GM21825 (cell line): ENCODE measurements at regions not wholly inside any gene's neighbourhood (a gene's known extent, or its start where the extent isn't known, plus 50 kb on each side); places are given as distances from the start of the nearest gene placed in this dataset.
"Not testable (repeated sequence)": the region's sequence is repeated elsewhere in the genome, so short reads cannot be mapped to it uniquely, and the experiment has no call there.

Source experiments
- ATAC-seq: cut with Tn5 transposase; IDR thresholded peaks from one replicate; pipeline ENCODE4 v1.9.1; 2021; ENCODE audit warnings: mild to moderate bottlenecking, moderate library complexity; ENCODE audit not compliant: unreplicated experiment

DNA sequence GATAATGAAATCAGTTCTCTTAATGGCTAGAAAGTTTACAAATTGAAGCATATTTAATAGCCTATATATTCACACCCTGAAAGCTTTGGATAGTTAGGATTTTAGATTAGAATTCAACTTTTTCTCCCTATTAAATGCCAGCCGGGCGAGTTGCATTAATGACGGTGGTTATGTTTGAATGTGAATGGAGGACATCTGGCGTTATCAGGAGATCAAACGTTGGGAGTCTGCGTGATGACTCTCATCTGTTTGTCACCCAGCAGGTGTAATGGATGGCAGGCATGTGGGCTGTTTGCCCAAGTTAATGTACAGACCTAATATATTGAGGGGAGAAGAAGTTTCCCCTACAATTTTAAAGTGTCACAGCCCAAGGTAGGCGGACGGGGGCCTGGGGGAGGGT is 1227.7 kb upstream of the WWC1 start:
- no peak for ATAC-seq

DNA sequence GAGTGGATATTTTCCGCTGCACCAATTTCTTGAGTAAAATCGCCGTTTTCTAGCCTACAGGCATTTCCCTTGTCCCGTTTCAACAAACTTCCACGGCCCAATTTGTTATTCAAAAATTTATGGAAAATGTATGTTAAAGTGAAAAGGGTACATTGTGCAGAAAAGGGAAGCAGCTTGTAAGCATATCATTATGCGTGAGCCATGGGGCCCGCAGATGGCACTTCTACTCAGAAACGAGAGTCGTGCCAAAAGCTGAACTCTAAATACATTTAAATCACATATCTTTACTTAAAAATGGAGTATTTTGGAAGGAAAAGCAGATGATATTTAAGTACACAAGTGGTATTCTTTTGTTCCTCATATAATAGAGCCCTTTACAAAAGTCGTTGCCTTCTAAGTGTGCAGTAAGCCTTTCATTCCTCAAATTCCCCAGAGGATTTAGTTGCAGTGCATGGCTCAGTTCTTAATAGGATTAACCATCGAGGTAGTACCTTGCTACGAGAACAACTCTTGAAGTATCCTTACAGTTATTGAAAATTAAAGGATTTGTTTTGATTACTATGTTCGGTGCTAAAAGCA is 1227.2 kb upstream of the WWC1 start:
- ATAC-seq = no peak

DNA sequence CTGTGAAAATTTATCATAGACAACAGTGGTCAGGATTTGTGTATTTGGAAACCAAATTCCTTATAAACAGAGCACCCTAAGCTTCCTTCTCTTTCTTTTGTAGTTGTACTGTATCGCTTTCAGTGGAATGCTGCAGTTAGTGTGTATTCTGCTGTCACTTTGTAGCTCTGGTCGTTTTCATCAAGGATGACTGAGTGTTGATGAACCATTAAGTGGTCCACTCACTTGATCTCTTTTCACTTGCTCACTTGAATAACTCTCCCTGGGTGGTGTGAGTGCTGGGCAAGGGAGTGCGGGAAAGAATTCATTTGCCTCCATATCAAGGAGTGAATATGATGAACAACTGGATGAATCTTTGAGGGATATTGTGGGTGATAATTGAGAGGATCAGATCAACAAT is 1225.7 kb upstream of the WWC1 start:
- no peak for ATAC-seq

DNA sequence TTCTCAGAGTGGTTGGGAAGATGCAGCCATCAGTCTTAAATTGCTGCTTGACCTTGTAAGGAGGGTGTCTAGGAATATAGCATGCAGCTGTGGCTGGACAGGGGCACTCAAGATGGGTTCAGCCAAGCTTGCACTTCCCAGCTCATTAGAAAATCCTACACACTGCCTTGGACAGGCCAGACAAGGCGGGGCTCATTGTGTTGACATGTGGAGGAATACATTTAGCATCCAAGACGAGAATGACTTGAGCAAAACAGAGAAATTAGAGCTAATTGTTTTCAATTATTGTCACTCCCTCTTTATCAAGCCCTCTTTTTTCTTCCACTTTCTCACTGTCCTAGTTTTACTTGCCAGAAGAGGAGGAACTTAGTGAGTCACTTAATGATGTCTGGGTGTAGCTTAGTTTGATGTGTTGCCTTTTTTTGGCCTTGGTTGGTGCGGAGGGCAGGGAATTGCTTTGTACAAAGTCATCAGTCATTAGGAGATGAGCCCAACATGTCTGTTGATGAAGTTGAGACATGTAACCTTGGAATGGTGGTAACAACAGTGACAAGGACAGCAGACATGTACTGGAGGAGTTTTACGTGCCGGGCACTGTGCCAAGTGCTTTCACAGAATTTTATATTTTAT is 1219.3 kb upstream of the WWC1 start:
- ATAC-seq = no peak

GRCh38 chr5:167081561-167081960 is 1209.9 kb upstream of the WWC1 start:
- no peak for ATAC-seq

- ATAC-seq = no peak
Measured at GRCh38 chr5:167096816-167097215, 1194.6 kb upstream of the WWC1 start.

DNA sequence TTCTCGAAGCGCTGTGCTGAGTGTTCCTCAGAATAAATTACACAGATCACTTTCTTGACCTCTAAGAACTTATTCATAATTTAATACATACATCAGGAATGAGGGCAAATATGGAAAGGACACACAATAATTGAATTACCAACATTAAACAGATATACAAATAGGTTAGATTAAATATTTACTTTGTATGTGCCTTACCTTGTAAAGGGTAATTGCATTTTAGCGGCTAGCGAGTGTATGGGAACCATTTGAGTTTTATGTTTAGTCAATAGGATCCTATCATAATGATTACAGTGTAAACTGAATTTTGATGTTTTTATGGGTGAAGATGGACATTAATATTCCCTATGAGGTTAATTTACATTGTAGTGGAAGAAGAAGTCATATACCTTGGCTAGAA is 1187.1 kb upstream of the WWC1 start:
- no peak for ATAC-seq

GRCh38 chr5:167105941-167106340 is 1185.5 kb upstream of the WWC1 start:
- ATAC-seq = no peak

GRCh38 chr5:167107684-167108083 is 1183.8 kb upstream of the WWC1 start:
- no peak for ATAC-seq

DNA sequence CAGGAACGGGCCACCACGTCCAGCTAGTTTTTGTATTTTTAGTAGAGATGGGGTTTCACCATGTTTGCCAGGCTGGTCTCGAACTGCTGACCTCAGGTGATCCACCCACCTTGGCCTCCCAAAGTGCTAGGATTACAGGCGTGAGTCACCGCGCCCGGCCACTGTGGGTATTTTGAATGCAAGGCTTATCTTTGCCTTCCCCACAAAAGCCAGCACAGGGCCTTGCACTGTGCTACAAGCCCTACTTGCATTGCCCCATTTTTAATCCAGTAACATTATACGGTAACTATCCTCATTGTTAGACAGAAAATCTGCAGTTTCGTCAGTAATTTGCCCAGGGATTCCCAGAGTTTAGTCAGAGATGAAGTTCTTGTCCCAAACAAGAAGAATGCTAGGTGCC is 1183.2 kb upstream of the WWC1 start:
- not testable (repeated sequence) for ATAC-seq

DNA sequence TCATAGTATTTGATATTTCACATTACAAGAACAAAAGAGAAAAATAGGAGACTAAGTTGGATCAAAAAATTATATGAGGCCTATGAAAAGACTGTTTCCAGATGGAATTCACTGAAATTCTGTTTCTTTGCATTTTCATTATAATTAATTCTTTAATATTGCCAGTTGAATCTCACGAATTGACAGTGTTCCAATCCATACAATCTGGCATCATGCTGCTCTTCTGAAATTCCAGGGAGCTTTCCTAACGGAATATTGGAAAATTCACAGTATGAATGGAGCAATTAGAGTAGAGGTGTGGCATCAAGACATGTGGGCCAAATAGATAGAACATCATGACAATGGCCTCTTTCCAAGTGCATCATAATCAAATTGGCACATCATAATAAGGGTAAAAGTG is 1178.9 kb upstream of the WWC1 start:
- ATAC-seq = no peak

DNA sequence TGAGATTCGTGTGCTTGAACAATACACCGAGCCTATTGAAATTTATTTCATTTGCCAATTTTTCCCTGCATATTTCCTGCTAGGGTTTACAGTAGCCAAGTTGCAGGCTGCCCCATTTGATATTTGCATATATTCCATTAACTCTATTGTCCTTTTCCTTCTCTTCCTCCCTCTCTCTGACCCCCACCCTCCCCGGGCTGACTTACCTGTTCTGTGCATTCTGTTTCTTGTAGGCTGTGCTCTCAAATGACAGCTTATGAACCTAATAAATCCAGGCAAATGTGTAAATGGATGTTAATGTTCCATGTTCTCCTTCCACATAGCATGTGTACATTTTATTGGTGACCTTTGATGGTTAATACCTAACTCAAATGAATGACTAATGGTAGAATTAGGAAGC is 1169.2 kb upstream of the WWC1 start:
- ATAC-seq = no peak

GRCh38 chr5:167123126-167123525 is 1168.3 kb upstream of the WWC1 start:
- ATAC-seq = no peak

DNA sequence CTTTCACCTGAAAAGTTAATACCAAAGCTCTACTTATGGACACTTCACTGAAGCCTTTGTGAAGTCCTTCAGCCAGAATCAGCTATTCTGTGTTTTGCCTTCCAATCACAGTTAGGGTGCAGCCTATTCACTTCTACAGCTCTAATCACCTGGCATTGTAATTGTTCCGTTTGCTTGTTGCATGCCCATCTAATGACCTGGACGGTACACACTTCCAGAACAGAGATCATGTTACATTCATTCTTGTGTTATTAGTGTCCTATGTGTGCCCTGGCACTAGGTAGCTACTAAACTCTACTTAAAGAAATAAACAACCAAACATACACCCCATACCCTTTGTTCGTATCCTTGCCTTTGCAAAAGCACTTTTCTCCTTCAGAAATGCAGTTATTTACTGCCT is 1162.9 kb upstream of the WWC1 start:
- ATAC-seq = no peak

DNA sequence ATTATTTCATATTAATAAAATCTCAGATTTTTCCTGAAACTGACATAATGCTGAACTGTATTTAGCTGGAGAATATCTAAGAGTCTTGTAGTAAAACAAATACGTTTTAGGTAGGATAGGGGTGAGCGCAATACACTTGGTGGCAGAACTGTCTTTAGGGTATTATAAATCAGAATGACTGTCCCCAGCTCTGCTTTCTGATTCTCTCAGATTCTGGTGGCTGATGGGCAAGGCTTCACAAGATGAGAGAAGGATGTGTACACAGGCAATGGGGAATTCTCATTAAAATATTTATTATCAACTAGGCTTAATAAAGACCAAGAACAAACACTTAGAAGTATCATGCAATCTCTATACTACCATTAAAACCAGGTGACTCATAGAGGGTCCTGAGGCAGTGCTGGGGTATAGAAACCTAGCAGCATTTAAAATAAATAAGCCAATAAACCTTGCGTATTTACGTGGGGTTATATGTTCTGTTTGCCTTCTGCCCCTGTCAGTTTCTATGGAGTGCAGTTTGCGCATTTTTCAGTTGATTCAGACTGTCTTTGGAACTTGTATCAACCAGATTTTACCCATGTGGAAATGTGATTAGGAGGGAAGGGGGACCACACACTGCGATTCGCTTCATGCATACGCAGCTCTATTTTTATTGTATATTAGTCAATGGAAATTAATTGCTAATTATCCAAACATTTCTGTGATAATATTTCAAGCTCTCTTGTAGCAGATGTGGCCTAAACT is 1150.7 kb upstream of the WWC1 start:
- no peak for ATAC-seq

DNA sequence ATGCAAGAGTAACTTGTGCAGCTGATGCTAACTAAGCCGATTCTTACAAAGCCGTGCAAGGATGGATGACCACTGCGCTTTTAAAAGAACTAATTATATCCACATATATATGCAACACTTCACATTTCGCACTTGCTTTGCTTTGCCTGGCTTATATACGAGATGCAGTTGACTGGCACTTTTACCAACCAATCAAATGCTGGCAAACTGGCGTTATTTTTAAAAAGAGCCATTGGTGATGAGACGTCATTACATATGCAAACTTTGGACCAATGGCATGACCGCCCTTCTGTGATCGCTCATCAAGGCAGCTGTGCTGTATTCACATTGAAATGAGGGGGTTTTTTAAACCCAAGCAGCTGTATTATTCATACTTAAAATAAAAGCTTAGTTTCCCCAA is 1147.7 kb upstream of the WWC1 start:
- no peak for ATAC-seq

DNA sequence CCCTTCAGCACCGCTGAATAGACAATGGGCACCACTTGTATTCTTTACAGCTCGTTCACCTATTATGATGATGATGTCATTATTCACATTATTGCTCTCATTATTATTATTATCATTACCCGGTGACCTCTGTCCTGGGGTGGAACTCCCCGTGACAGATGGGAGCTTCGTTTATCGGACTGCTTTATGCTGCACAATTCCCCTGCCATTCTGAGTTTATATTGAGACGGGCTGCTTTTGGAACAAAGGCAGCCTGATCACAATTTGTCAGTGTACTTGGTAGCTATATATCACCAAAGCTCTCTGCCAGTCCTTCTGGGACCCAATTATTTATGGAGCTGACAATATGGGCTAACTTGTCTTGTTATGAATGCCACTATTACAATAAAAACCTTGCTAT is 1145.6 kb upstream of the WWC1 start:
- no peak for ATAC-seq

DNA sequence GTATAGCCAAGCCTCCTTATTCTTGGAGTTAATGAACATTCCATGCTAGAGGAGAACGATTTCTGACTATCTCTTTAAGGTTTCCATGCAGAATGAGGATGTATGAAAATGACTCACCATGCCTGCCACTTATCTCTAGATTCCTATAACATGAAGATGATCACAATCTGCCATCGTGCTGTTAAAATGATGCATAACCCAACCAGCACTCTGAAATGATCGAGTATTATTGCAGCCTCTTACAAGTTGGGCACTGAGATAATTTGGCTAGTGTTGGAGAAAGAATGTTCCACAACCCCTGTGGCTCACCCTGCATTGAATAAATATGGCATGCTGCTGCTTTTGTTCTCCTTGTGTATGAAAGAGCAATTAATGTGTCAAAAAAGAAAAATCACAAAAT is 1143.6 kb upstream of the WWC1 start:
- no peak for ATAC-seq

DNA sequence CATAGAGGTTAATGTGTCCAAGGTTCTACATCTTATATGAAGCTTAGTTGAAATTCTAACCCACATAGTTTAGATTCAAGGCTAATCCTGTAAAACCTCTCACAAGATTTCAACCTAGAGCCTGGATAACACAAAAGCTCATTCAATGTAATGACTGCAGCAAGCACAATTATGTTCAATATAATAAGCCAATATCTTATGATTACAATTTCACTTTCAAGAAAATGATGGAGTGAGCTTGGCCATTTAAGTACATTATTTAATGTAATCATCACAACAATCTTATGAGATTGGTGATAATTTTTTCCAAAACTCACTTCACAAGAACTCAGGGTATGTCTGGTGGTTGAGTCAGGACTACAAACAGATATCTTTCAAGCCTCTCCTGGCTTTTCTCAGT is 1140.8 kb upstream of the WWC1 start:
- ATAC-seq = no peak

DNA sequence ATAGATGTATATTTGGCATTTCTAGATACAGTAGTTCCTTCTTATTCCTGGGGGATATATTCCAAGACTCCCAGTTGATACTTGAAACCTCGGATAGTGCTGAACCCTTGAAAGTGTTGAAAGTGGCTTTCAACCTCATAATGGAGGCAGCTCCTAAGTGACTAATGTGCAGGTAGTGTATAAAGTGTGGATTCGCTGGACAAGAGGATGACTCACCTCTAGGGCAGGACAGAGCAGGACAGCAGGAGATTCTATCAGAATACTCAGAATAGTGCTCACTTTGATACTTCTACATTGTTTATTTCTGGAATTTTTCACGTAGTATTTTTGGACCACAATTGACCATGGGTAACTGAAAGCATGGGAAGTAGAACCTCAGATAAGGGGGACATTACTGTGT is 1138.9 kb upstream of the WWC1 start:
- ATAC-seq = no peak

DNA sequence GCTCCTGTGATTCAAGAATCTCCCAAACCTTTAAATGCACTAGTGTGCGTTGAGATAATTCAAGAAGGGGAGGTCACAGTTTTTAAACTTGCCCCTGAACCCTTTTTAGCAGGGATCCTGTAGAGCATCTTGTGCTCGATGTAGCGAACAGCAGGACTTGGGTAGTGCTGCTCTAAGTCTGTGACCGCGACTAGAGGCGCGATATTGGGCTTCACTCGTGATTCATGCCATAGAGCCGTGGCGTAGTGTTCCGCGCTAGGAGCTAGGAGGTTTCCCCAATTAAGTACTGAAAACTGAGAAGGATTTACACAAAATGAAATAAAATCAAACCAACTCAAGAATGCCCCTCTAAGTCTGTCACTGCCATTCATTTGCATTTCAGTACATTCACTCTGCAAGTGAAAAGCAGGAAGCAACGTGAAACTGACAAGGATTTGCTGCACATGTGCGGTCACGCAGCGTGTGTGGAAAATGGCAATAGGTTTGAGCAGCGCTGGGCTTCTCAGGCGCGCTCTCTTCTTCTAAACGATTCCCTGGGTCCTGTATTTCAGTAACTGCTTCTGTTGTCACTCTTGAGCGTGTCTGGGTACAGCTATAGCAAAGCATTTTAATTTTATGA is 1135.9 kb upstream of the WWC1 start:
- ATAC-seq = no peak

DNA sequence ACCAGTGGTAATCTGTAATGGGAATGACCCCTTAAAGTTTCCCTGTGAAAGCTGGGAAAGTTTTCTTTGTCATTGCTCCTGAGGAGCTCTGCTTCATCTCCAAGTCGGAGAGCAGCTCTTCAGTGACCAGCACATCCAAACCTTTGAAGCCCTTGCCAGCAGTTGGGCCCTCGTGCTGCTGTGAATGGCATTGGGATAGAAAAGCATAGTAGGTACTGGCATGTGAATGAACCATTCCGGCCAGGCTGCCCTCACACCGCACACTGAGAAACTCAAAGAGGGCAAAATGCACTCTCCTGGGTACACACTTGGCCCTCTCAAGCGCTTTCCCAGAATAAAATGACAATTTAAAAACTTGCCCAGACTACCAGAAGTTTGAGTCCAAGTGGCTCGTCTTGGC is 1135.0 kb upstream of the WWC1 start:
- ATAC-seq = no peak
